HCT116 (cell line): ENCODE measurements at regions not wholly inside any gene's neighbourhood (a gene's known extent, or its start where the extent isn't known, plus 50 kb on each side); places are given as distances from the start of the nearest gene placed in this dataset.
"Not testable (repeated sequence)": the region's sequence is repeated elsewhere in the genome, so short reads cannot be mapped to it uniquely, and the experiment has no call there.

Source experiments
- ATAC-seq: fragments of 200-7000 bp; cut with Tn5 transposase; 2 replicates; pipeline ENCODE4 v1.9.1; 2020; ENCODE audit warnings: mild to moderate bottlenecking, moderate library complexity
- BruUV-seq: library from RNA; stranded (reverse); fragments of 400-500 nt; replicated peaks from 2 replicates; lab custom pipeline; 2021; lab: Mats Ljungman, UMichigan
- CTCF ChIA-PET: fragments of 300-600 bp; sonication (Branson Sonifier 250); formaldehyde crosslinking; loops from one replicate; lab custom pipeline; 2021; ENCODE audit warnings: antibody characterized with exemption; lab: Charles Lee
- POLR2A ChIA-PET: fragments of 300-600, 350-600 bp; sonication (Branson Sonifier 250); formaldehyde crosslinking; loops from one replicate; lab custom pipeline; 2021; ENCODE audit warnings: antibody characterized with exemption; lab: Charles Lee
- RAD21 ChIA-PET, 2 experiments: fragments of 300-600 bp; sonication (Branson Sonifier 250); formaldehyde crosslinking; loops; one replicate each; lab custom pipeline; 2023; ENCODE audit warnings: low total read pairs in 2 of 2; ENCODE audit not compliant: uncharacterized antibody in 2 of 2, unreplicated experiment in 2 of 2, low non-redundant PET in 1 of 2; lab: Charles Lee
- DNase-seq: peaks from one replicate; pipeline ENCODE4 v3.0.0-alpha.2; 2010; ENCODE audit warnings: low read depth, low spot score
- H2AFZ ChIP-seq: fragments of 200-600 bp; shearing (Covaris generic), sonication (generic); 2 replicates; pipeline ENCODE4 v1.6.1; 2017; ENCODE audit warnings: low read depth, mixed run types, mixed read lengths, antibody characterized with exemption, low read length; ENCODE audit not compliant: poor library complexity, severe bottlenecking
- H3K27ac ChIP-seq: 2 replicates; pipeline ENCODE4 v1.5.1; 2012; ENCODE audit warnings: low read depth, low read length
- H3K27me3 ChIP-seq: fragments of 200-600 bp; sonication (generic); 2 replicates; pipeline ENCODE4 v1.6.1; 2016; ENCODE audit warnings: mixed run types, low read length, mixed read lengths; ENCODE audit not compliant: insufficient read depth
- H3K36me3 ChIP-seq, 2 experiments: fragments of 200-500 bp in 1 of 2; fragments of 200-600 bp in 1 of 2; sonication (Bioruptor generic) in 1 of 2; sonication (generic) in 1 of 2; 2 replicates each; pipeline versions ENCODE4 v1.5.1 to v1.6.1; 2014 to 2016; ENCODE audit warnings: low read length in 2 of 2, inconsistent platforms in 1 of 2, mixed read lengths in 1 of 2, mixed run types in 1 of 2; ENCODE audit not compliant: insufficient read depth in 2 of 2, control insufficient read depth in 1 of 2
- H3K4me1 ChIP-seq, 2 experiments: fragments of 200-600 bp in 1 of 2; sonication (generic) in 1 of 2; 2 replicates each; pipeline versions ENCODE4 v1.5.1 to v1.6.1; 2012 to 2017; ENCODE audit warnings: low read length in 2 of 2, inconsistent platforms in 1 of 2, mild to moderate bottlenecking in 1 of 2, mixed read lengths in 1 of 2, mixed run types in 1 of 2, moderate library complexity in 1 of 2; ENCODE audit not compliant: insufficient read depth in 2 of 2, control insufficient read depth in 1 of 2
- H3K4me2 ChIP-seq: fragments of 200-600 bp; sonication (generic); 2 replicates; pipeline ENCODE4 v1.6.1; 2017; ENCODE audit warnings: mixed run types, low read length, mixed read lengths
- H3K4me3 ChIP-seq, 2 experiments: fragments of 200-600 bp in 1 of 2; sonication (generic) in 1 of 2; replicated peaks in 1 of 2; 2 replicates each; pipeline ENCODE4 v1.5.1; 2011 to 2016; ENCODE audit warnings: low read length in 2 of 2, control low read depth in 1 of 2, low read depth in 1 of 2, mild to moderate bottlenecking in 1 of 2, mixed read lengths in 1 of 2, mixed run types in 1 of 2
- H3K79me2 ChIP-seq: fragments of 200-600 bp; sonication (generic); 2 replicates; pipeline ENCODE4 v1.6.1; 2017; ENCODE audit warnings: mild to moderate bottlenecking, mixed run types, low read length, moderate library complexity, mixed read lengths; ENCODE audit not compliant: insufficient read depth
- H3K9ac ChIP-seq: fragments of 200-600 bp; sonication (generic); 2 replicates; pipeline ENCODE4 v1.6.1; 2016; ENCODE audit warnings: low read length, mixed read lengths
- H3K9me2 ChIP-seq: fragments of 200-600 bp; sonication (generic), shearing (Covaris generic); 2 replicates; pipeline ENCODE4 v1.6.1; 2017; ENCODE audit warnings: mixed run types, mild to moderate bottlenecking, moderate library complexity; ENCODE audit not compliant: insufficient read depth
- H3K9me3 ChIP-seq, 2 experiments: fragments of 200-500 bp in 1 of 2; fragments of 200-600 bp in 1 of 2; sonication (Bioruptor generic) in 1 of 2; sonication (generic) in 1 of 2; 2 replicates each; pipeline ENCODE4 v1.6.1; 2014 to 2017; ENCODE audit warnings: low read length in 2 of 2, mixed read lengths in 2 of 2, inconsistent platforms in 1 of 2, low read depth in 1 of 2, mild to moderate bottlenecking in 1 of 2, mixed run types in 1 of 2, moderate library complexity in 1 of 2; ENCODE audit not compliant: control insufficient read depth in 1 of 2, insufficient read depth in 1 of 2
- H4K20me1 ChIP-seq: fragments of 200-600 bp; sonication (generic), shearing (Covaris generic); 2 replicates; pipeline ENCODE4 v1.6.1; 2017; ENCODE audit warnings: mixed run types, mild to moderate bottlenecking, moderate library complexity; ENCODE audit not compliant: insufficient read depth
- intact Hi-C: fragments of 100-400 bp; cut with micrococcal nuclease; formaldehyde crosslinking; loops from 2 replicates; pipeline ENCODE4 v1.10.0; 2022

DNA sequence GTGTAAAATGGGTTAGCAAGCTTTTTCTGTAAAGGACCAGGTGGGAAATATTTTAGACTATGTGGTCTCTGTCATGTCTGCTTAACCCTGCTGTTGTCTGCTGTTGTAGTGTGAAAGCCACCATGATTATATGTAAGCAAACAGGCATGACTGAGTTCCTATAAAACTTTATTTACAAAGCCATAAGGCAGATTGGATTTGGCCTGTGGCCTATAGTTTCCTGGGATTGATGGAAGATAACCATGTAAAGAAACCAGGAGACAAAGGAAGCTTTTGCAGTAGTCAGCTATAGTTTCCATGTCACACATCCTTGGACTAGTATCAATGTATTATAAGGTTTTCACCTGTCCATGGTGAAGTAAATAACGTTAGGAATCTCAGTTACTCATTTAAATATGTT lies 78.7 kb downstream of the CCDC74A start:
- BruUV-seq, CTCF ChIA-PET, H2AFZ ChIP-seq, DNase-seq, H3K27ac ChIP-seq, H4K20me1 ChIP-seq, intact Hi-C loops, H3K9ac ChIP-seq, H3K4me3 ChIP-seq, H3K4me1 ChIP-seq, POLR2A ChIA-PET, RAD21 ChIA-PET, H3K9me2 ChIP-seq, H3K9me3 ChIP-seq, H3K4me2 ChIP-seq, H3K79me2 ChIP-seq, ATAC-seq, H3K36me3 ChIP-seq: not testable (repeated sequence)
- H3K27me3 ChIP-seq, result peaks cover 32% of the 10 kb centered on the region

DNA sequence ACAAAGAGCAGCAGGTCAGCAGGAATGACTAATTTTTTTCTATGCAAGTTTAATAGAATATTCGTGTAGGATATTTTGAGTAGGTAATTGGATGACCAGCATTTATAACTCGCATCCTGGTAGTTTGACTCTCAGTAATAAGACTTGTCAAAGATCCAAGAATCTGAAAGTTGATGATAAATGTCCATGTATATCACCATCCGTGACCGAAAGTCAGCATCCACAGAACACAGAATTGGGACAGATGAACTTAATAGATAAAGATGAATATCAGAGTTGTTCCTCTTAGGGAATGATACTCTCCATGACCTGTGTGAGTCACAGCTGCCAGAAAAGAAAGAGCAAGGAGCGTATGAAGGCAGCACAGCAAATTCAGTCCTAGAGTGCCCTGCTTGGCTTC lies 79.4 kb downstream of the CCDC74A start:
- RAD21 ChIA-PET, result not testable (repeated sequence)

DNA sequence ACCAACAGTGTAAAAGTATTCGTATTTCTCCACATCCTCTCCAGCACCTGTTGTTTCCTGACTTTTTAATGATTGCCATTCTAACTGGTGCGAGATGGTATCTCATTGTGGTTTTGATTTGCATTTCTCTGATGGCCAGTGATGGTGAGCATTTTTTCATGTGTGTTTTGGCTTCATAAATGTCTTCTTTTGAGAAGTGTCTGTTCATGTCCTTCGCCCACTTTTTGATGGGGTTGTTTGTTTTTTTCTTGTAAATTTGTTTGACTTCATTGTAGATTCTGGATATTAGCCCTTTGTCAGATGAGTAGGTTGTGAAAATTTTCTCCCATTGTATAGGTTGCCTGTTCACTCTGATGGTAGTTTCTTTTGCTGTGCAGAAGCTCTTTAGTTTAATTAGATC lies 86.9 kb downstream of the CCDC74A start:
- H3K36me3 ChIP-seq, CTCF ChIA-PET, RAD21 ChIA-PET, H3K4me3 ChIP-seq, H3K4me2 ChIP-seq, H3K9me2 ChIP-seq, H2AFZ ChIP-seq, BruUV-seq, H3K79me2 ChIP-seq, H3K27ac ChIP-seq, intact Hi-C loops, H3K9me3 ChIP-seq, DNase-seq, POLR2A ChIA-PET, H3K4me1 ChIP-seq, H3K9ac ChIP-seq, H4K20me1 ChIP-seq, ATAC-seq: not testable (repeated sequence)
- H3K27me3 ChIP-seq, result peaks cover 11% of the 10 kb centered on the region

More for the DNA sequence above, 79.4 kb downstream of the CCDC74A start:
- ATAC-seq, CTCF ChIA-PET, H3K4me3 ChIP-seq, H3K27ac ChIP-seq, H2AFZ ChIP-seq, H3K9ac ChIP-seq, DNase-seq, H3K4me2 ChIP-seq, H3K9me2 ChIP-seq, H4K20me1 ChIP-seq, intact Hi-C loops, BruUV-seq, H3K4me1 ChIP-seq, H3K79me2 ChIP-seq, H3K9me3 ChIP-seq, POLR2A ChIA-PET, H3K36me3 ChIP-seq: not testable (repeated sequence)
- H3K27me3 ChIP-seq, result peaks cover 29% of the 10 kb centered on the region

DNA sequence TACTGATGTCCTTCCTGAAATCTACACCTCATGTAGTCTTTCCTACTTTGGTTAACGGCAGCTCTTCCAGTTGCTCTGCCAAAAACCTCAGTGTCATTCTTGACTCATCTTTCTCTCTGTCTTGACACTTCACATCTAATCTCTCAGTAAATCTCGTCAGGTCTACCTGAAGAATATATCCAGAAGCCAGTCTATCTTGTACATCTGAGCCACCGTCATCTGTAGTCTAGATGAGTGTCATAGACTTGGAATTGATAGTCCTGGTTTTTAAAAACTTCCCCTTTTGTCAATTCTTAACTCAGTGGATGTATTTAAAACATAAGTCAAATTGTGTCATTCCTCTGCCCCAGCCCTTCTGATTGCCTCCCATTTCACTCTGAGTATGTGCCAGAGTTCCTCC lies 90.6 kb downstream of the CCDC74A start:
- H2AFZ ChIP-seq, H3K9me3 ChIP-seq, H3K79me2 ChIP-seq, H3K36me3 ChIP-seq, ATAC-seq, H3K4me3 ChIP-seq, H3K9ac ChIP-seq, intact Hi-C loops, POLR2A ChIA-PET, H3K9me2 ChIP-seq, CTCF ChIA-PET, H3K4me1 ChIP-seq, H3K4me2 ChIP-seq, H3K27ac ChIP-seq, BruUV-seq, RAD21 ChIA-PET, DNase-seq, H4K20me1 ChIP-seq: not testable (repeated sequence)
- H3K27me3 ChIP-seq, result peaks cover 11% of the 10 kb centered on the region; the same call in 1 of the 2 replicates

DNA sequence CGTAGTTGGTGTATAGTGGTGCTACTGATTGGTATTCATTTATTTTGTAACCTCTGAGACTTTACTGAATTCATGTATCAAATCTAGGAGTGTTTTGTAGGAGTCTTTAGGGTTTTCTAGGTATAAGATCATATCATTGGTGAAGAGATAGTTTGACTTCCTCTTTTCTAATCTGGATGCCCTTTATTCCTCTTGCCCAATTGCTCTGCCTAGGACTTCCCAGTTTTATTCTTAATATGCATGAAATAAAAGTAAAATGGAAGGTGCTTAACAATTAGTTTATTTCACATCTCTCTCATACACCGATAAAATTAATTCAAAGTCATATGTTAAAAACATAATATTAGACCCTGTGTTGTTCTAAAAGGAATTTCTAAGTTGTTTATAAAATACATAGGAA lies 95.2 kb downstream of the CCDC74A start:
- H3K4me3 ChIP-seq, H3K9me2 ChIP-seq, H3K4me1 ChIP-seq, H3K27me3 ChIP-seq, H3K79me2 ChIP-seq, H4K20me1 ChIP-seq, BruUV-seq, DNase-seq, H3K27ac ChIP-seq, ATAC-seq, H3K36me3 ChIP-seq, H3K4me2 ChIP-seq, intact Hi-C loops, POLR2A ChIA-PET, CTCF ChIA-PET, H3K9me3 ChIP-seq, RAD21 ChIA-PET, H2AFZ ChIP-seq, H3K9ac ChIP-seq: not testable (repeated sequence)
